AG09319 (cell line): ENCODE measurements at regions not wholly inside any gene's neighbourhood (a gene's known extent, or its start where the extent isn't known, plus 50 kb on each side); places are given as distances from the start of the nearest gene placed in this dataset.

Experiments
- DNase-seq: peaks from one replicate; pipeline ENCODE4 v3.0.0-alpha.2; 2010; ENCODE audit warnings: low read depth; ENCODE audit errors: extremely low read depth
- CTCF ChIP-seq: IDR thresholded peaks from 2 replicates; pipeline ENCODE4 v1.5.1; 2011; ENCODE audit warnings: low read depth, mild to moderate bottlenecking, inconsistent platforms, low read length, moderate library complexity

- no peak; the same call in none of the 2 replicates for TF ChIP-seq CTCF
- DNase-seq = no peak
Measured at GRCh38 chr3:20668411-20668810, 482.4 kb upstream of the SGO1 start.

- TF ChIP-seq CTCF = no peak
- DNase-seq = no peak
Measured at GRCh38 chr3:20666091-20666490, 480.1 kb upstream of the SGO1 start.

- no peak for TF ChIP-seq CTCF
- DNase-seq = no peak
Measured at GRCh38 chr3:20658491-20658890, 472.5 kb upstream of the SGO1 start.

- no peak for TF ChIP-seq CTCF
- no peak for DNase-seq
Measured at GRCh38 chr3:20657560-20657959, 471.6 kb upstream of the SGO1 start.

- DNase-seq = no peak
- no peak for TF ChIP-seq CTCF
Measured at GRCh38 chr3:20652231-20652986, 466.4 kb upstream of the SGO1 start.

GRCh38 chr3:20648921-20649381 is 462.9 kb upstream of the SGO1 start:
- DNase-seq = peak; percentile 71
- no peak for TF ChIP-seq CTCF

- no peak for TF ChIP-seq CTCF
- DNase-seq = peak; percentile 71
Measured at GRCh38 chr3:20648294-20648693, 462.3 kb upstream of the SGO1 start.
